ENCODE measurements at regions not wholly inside any gene's neighbourhood (a gene's known extent, or its start where the extent isn't known, plus 50 kb on each side); places are given as distances from the start of the nearest gene placed in this dataset.

DNA sequence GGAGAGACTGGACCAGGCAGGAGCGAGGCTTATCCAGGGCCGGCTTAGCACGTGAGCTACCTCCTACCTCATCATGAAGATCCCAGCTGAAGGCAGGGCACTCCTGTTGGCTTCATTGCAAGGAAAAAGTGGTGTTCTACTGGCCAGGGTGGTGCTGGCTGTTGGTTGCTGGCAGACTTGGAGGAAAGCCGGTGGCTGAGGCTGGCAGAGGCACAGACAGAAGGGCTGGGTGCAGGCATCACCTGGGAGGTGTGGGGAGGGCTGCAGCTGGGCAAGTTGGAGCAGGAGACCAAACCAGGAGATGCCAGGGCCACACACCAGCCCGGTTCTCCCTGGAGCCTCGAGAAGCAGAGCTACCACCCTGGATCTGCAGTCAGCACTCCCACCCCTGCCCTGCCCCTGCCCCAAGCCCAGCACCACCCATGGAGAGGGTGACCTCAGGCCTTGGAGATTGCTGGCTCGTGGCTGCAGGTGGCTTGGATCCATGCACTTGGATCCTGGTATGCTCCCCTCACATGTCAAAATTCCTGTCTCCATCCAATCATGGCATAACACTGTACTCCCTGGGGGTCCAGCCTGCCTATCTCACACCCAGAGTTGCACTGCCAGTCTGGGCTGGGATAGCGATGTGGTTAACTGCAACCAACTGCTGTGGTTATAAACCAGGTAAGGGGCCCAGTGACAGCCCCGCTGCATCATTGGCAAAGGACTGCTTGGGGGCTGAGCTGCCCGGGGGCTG is 49.7 kb downstream of the GLI2 start:
- H3K27me3 Mint-ChIP-seq = peaks cover 0 to 2% (median 0%) of the 10 kb centered on the region in 5 donors
- ATAC-seq (no peak), DNase-seq (no peak)
- no peaks in the 10 kb centered on the region for H3K9me3 Mint-ChIP-seq
- no peak overlapping the region for H3K4me3 Mint-ChIP-seq
- POLR2A ChIA-PET = no interaction called here
- no peak overlapping the region for H3K27ac Mint-ChIP-seq
- H3K4me1 Mint-ChIP-seq = peaks cover 0 to 10% (median 7%) of the 10 kb centered on the region in 4 donors
- no peaks in the 10 kb centered on the region for H3K36me3 Mint-ChIP-seq

DNA sequence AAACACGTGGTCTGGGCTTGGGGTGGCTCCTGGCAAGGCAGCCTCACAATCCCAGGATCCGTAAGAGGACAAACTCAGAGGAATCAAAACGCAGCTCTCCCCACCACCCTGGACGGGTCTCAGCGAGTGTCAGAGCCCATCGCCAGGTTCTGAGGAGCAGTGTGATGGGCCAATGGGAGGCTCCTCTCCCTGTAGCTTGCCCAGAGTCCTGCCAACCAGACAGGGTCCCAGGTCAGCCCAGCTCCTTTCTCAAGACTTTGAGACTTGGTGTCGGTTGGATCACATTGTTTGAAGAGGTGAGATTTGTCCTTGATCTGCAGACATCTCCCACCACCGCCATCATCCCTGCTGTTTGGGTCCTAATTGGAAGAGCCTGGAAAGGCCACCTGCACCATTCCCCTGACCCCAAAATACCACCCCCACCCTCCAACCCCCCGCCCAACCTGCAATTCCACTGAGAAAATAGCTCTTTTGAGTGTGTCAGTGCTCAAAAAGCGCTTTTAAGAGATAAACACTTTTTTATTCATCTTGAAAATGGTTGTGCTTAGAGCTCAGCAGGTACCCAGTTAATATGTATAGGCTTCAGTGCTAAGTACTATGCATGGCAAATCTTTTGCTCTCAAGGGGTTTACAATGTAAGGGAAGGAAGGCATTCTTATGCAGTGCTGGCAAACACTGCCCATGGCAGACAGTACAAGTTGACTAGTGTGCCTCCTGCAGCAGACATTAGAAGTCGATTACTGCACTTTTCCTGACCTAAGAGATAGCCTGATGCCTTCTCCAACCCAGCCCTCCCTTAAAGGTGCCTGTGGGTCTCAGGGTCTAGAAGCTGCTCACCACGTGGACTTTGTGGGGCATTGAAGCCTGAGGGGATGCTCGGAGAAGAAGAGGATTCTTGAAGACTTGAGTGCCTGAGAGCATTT is 50.6 kb downstream of the GLI2 start:
- H3K36me3 Mint-ChIP-seq = no peaks in the 10 kb centered on the region
- no peak for DNase-seq
- peaks cover 0 to 10% (median 7%) of the 10 kb centered on the region in 4 donors for H3K4me1 Mint-ChIP-seq
- H3K27me3 Mint-ChIP-seq = peaks cover 0 to 2% (median 0%) of the 10 kb centered on the region in 5 donors
- H3K27ac Mint-ChIP-seq = no peak overlapping the region
- ATAC-seq = no peak
- POLR2A ChIA-PET = no interaction called here
- no peaks in the 10 kb centered on the region for H3K9me3 Mint-ChIP-seq
- no peak overlapping the region for H3K4me3 Mint-ChIP-seq

GRCh38 chr2:120787111-120787821 is 51.6 kb downstream of the GLI2 start:
- Mint-ChIP-seq H3K27me3 (peaks cover 0 to 2% (median 0%) of the 10 kb centered on the region in 5 donors), H3K9me3 (no peaks in the 10 kb centered on the region), H3K4me1 (peaks cover 0 to 10% (median 7%) of the 10 kb centered on the region in 4 donors), H3K36me3 (no peaks in the 10 kb centered on the region), H3K27ac (no peak overlapping the region), H3K4me3 (no peak overlapping the region)
- DNase-seq (no peak), ATAC-seq (no peak)
- POLR2A ChIA-PET = no interaction called here

GRCh38 chr2:120787822-120788700 is 52.4 kb downstream of the GLI2 start:
- DNase-seq (no peak), ATAC-seq (no peak)
- H3K27ac Mint-ChIP-seq = no peak overlapping the region
- no peaks in the 10 kb centered on the region for H3K36me3 Mint-ChIP-seq
- no peak overlapping the region for H3K4me3 Mint-ChIP-seq
- peaks cover 0 to 8% (median 7%) of the 10 kb centered on the region in 4 donors for H3K4me1 Mint-ChIP-seq
- no peaks in the 10 kb centered on the region for H3K9me3 Mint-ChIP-seq
- POLR2A ChIA-PET = no interaction called here
- H3K27me3 Mint-ChIP-seq = peaks cover 0 to 2% (median 0%) of the 10 kb centered on the region in 5 donors

DNA sequence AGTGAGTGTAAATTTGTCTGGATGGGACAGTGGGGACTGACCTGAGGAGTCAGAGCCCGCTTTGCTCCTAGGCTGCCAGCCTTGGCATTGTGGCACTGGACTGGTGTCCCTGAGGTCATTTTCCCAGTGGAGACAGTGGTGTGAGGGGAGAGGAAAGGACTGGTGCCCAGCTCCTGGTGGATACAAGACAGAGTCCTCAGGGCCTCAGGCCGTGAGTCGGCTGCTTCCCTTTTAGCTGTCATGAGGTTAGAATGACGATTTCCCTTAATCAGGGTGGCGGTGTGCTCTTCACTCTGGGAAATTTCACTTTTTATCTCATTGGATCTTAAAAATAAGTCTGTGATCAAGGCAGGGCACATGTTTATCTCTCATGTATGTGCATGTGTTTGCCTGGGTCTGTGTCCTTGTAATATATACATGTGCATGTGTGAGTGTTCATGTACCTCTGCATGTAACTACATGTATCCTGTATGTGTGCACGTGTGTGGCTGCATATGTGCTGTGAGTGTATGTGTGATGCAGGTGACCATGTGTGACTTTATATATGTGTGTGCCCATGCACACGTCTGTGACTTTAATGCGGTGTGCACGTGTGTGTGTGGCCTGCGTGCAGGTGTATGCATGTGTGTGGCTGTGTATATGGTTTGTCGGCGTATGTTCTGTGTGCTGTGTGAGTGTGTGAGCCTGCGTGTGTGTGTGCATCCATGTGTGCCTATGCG is 55.7 kb downstream of the GLI2 start:
- POLR2A ChIA-PET = no interaction called here
- Mint-ChIP-seq H3K4me3 (no peak overlapping the region), H3K36me3 (no peaks in the 10 kb centered on the region), H3K9me3 (no peaks in the 10 kb centered on the region), H3K27me3 (peaks cover 0 to 4% (median 0%) of the 10 kb centered on the region in 5 donors), H3K27ac (no peak overlapping the region), H3K4me1 (peaks cover 0 to 3% (median 0%) of the 10 kb centered on the region in 4 donors)
- no peak for DNase-seq
- no peak for ATAC-seq

- H3K9me3 Mint-ChIP-seq = no peaks in the 10 kb centered on the region
- ATAC-seq (no peak), DNase-seq (no peak)
- no peaks in the 10 kb centered on the region for H3K36me3 Mint-ChIP-seq
- H3K27me3 Mint-ChIP-seq = peaks cover 0 to 4% (median 0%) of the 10 kb centered on the region in 5 donors
- POLR2A ChIA-PET = no interaction called here
- H3K27ac Mint-ChIP-seq = no peak overlapping the region
- H3K4me3 Mint-ChIP-seq = no peak overlapping the region
- H3K4me1 Mint-ChIP-seq = peaks cover 0 to 3% (median 0%) of the 10 kb centered on the region in 4 donors
Measured at GRCh38 chr2:120791962-120792297, 56.3 kb downstream of the GLI2 start.

- ATAC-seq = no peak
- POLR2A ChIA-PET = no interaction called here
- Mint-ChIP-seq H3K4me3 (no peak overlapping the region), H3K36me3 (no peaks in the 10 kb centered on the region), H3K9me3 (no peaks in the 10 kb centered on the region), H3K27me3 (peaks cover 0 to 4% (median 0%) of the 10 kb centered on the region in 5 donors), H3K4me1 (peaks cover 0 to 3% (median 0%) of the 10 kb centered on the region in 4 donors), H3K27ac (no peak overlapping the region)
- DNase-seq = no peak
Measured at GRCh38 chr2:120793682-120794403, 58.2 kb downstream of the GLI2 start.

- Mint-ChIP-seq H3K4me3 (no peak overlapping the region), H3K27ac (no peak overlapping the region), H3K27me3 (peaks cover 0 to 4% (median 0%) of the 10 kb centered on the region in 5 donors), H3K4me1 (peaks cover 0 to 1% (median 0%) of the 10 kb centered on the region in 4 donors), H3K9me3 (no peaks in the 10 kb centered on the region), H3K36me3 (no peaks in the 10 kb centered on the region)
- ATAC-seq (no peak), DNase-seq (no peak)
- POLR2A ChIA-PET = no interaction called here
Measured at GRCh38 chr2:120794716-120795115, 59.0 kb downstream of the GLI2 start.

GRCh38 chr2:120796094-120796493 is 60.4 kb downstream of the GLI2 start:
- DNase-seq = no peak
- no peaks in the 10 kb centered on the region for H3K9me3 Mint-ChIP-seq
- H3K27ac Mint-ChIP-seq = peak overlapping the region in 1 of 10 donors; percentile 23
- H3K36me3 Mint-ChIP-seq = no peaks in the 10 kb centered on the region
- no peaks in the 10 kb centered on the region for H3K4me1 Mint-ChIP-seq
- H3K27me3 Mint-ChIP-seq = peaks cover 0 to 2% (median 0%) of the 10 kb centered on the region in 5 donors
- no peak for ATAC-seq
- H3K4me3 Mint-ChIP-seq = no peak overlapping the region
- POLR2A ChIA-PET = no interaction called here

DNA sequence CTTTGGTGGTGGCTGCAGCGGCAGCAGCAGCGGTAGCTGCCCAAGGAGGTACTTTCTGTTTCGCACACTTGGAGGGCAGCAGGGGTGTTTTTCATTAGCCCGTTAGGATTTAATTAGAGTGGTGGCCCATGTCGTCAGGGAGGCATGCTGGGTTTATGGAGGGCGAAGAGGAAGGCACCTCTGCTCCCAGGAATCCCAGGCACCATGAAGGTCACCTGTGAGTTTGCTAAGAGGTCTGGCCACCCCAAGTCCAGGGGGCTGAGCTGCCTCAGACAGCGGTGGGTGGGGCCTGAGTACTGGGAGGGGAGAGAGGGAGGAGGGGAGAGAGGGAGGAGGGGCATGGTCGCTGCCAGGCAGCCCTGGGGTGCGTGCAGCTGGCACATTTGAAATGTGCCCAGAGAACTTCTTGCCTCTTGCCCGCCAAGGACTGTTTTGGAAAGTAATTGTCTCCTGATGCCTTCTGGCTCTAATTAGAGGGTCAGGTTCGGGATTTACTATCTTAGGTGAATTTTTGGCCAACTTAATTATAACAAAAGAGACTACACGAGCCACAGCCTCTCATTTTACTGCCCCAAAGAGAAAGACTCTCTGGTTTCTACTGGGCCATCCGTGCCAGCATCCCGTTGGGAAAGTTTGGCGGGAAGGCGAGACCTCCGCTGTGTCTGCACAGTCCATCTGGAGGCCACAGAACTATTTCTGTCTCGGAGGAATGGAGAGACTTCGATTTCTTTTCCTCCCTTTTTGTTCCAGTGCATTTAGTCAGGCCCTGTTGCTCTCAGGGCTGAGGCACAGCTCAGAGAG is 62.0 kb downstream of the GLI2 start:
- POLR2A ChIA-PET = no interaction called here

More for the DNA sequence above, 62.0 kb downstream of the GLI2 start:
- no peaks in the 10 kb centered on the region for H3K36me3 Mint-ChIP-seq
- H3K9me3 Mint-ChIP-seq = no peaks in the 10 kb centered on the region
- no peak overlapping the region for H3K27ac Mint-ChIP-seq
- DNase-seq (no peak), ATAC-seq (no peak)
- no peak overlapping the region for H3K4me3 Mint-ChIP-seq
- peaks cover 0 to 2% (median 0%) of the 10 kb centered on the region in 5 donors for H3K27me3 Mint-ChIP-seq
- no peaks in the 10 kb centered on the region for H3K4me1 Mint-ChIP-seq

Data from naive thymus-derived CD8-positive, alpha-beta T cell (primary cell).